GM19238 (cell line): ENCODE measurements at regions not wholly inside any gene's neighbourhood (a gene's known extent, or its start where the extent isn't known, plus 50 kb on each side); places are given as distances from the start of the nearest gene placed in this dataset.
A peak's percentile ranks its signal among the peaks of the same experiment; 100 is the strongest.

ENCODE experiments used
- DNase-seq: peaks from one replicate; pipeline ENCODE4 v3.0.0; 2011; ENCODE audit warnings: low spot score; ENCODE audit not compliant: insufficient read length

GRCh38 chr1:22315315-22316078 lies 136.2 kb upstream of the ZBTB40 start:
- no peak for DNase-seq

DNA sequence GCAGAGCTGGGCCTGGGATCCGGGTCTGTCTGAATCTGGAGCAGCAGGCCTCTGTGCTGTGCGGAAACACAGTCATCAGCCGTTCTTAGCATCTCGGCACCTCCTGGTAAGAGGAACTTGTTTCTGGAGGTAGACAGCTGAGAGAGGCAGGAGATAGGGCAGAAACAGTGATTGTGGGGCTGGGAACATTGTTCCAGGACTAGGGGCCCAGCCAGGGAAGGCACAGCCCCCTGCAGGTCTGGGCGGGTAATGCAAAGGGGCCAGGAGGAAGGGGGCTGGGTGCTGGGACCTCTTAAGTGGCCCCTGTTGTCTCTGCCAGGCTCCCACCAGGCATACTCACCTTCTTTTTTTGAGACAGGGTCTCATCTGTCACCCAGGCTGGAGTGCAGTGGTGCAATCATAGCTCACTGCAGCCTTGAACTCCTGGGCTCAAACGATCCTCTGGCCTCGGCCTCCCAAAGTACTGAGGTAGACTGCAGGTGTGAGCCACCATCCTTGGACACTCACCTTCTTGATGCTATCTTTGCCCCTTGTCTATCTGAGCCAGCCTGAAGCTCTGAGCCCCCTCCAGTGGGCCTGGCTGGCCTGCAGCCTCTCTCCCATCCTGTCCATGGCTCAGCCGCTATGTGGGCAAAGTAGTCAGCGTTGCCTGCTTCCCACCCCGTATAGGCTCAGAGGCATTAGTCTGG lies 134.3 kb upstream of the ZBTB40 start:
- DNase-seq: peak; percentile 47

DNA sequence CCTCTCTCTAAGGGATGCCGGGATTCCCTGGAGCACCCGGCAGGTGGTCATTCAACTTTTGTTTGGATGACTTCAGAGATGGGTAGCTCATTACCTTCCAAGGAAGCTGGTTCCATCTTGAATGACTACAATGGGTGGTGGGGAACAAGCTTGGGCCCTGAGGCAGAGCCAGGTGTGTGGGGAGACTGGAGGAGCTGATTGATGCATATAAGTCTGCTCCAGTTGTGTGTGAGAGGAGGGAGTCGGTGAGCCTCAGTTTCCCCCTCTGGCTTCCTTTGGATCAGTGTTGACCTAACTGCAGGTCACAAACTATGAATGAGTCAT lies 133.8 kb upstream of the ZBTB40 start:
- DNase-seq: no peak

DNA sequence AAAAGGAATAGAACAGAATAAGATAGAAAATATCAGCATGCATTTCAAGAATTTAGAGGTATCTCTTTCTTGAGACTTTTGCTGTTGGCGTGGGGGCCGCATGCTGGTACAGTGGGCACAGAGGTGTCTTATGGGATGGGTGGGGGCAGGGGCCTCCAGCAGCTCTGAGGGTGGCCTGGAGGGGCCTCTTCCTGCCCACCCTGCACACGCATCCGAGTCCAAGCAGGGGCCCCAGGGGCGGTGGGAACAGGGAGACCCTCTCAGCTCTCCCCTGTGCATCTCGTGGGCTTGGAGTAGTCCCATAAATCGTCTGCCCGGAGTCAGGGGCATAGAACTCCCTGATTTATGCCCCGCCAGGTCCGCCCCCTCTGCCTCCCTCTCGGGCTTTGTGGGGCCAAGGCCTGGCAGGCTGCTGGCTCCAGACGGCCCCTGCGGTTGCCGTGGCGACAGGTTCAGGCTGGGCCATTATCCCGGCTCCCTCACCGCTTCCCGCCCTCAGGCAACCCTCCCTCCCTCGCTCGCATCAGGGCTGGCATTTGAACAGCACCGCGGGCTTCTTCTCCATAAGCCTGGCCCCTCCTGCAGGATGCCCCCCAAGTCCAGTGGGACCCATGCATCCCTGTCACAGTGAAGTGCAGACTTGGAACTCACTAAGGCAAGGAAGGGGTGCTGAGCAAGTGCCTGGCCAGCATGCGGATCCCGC lies 133.2 kb upstream of the ZBTB40 start:
- DNase-seq: no peak

DNA sequence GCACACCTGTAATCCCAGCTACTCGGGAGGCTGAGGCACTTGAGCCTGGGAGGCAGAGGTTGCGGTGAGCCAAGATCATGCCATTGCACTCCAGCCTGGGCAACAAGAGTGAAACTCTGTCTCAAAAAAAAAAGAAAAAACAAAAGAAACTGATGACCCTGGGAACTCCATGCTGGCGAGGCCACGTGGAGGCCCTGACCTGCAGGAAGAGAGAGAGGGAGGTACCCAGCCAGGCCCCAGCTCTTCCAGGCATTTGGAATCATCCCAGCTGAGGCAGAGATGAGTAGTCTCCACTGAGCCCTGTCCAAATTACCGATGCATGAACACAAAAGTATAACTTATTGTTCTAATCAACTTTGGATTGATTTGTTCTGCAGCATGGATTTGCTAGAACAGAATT lies 132.0 kb upstream of the ZBTB40 start:
- no peak for DNase-seq

GRCh38 chr1:22320587-22321344 lies 130.9 kb upstream of the ZBTB40 start:
- DNase-seq: no peak

GRCh38 chr1:22321917-22322316 lies 129.7 kb upstream of the ZBTB40 start:
- DNase-seq: no peak

GRCh38 chr1:22323141-22323845 lies 128.4 kb upstream of the ZBTB40 start:
- DNase-seq: no peak

DNA sequence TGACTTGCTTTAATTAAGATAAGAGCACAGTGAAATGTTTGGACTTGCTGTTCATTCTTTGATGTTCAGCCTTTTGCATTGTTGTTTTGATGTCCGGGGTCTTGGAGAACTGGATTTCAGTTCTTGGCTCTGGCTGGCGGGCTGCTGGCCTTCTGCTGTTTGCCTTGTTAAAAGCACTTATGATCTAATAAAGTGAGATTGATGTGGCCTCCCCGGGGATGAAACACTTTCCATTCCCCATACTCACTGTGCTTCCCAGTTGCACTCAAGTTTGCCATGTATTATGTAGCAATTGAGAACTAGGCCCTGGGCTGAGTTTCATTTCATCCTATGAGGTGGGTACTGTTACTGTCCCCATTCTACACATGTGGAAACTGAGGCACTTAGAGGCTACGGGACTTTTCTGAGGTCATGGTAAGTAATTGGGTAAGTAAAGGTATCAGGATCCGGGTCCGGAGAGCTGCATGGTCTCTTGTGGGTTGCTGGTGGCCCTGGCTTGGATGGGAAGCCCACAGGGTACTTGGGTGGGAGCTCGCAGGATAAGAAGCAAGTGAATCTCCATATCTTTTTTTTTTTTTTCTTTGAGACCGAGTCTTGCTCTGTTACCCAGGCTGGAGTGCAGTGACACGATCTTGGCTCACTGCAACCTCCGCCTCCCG lies 127.7 kb upstream of the ZBTB40 start:
- DNase-seq: no peak

GRCh38 chr1:22325531-22326371 lies 125.9 kb upstream of the ZBTB40 start:
- DNase-seq: no peak

GRCh38 chr1:22326372-22326915 lies 125.2 kb upstream of the ZBTB40 start:
- no peak for DNase-seq

DNA sequence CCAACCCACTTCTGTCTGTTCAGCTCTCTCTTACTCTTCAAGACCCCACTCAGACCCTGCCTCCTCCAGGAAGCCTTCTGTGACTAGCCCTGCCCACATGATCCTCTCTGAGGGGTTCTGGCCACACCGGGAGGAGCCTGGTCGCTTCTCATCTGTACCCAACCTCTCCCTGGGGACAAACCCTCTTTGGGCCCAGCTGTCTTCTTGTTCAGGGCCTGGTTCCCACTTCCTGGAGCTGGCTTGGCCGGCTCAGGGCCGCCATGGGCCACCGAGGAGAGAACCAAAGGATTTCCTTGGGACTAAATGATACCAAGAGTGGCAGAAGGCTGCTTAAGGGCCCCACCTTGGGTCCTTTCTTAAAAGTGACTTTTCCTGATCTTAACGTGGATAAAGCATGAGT lies 124.7 kb upstream of the ZBTB40 start:
- DNase-seq: no peak

DNA sequence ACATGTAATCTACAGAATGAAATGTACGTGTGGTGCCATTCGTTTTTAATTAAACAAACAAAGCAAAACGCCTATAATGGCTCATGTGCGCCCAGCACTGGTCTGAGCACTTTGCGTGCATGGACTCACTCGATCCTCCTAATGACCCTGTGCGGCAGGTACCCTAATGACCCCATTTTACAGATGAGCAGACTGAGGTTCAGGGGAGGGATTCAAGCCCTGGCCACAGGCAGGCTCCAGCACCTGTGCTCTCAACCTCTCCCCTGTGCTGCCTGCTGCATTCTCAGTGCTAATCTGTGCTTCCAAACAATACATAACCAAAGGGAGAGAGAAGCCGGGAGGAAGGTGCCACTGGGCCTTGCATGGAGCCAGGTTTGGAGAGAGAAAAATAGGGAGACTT lies 124.2 kb upstream of the ZBTB40 start:
- no peak for DNase-seq

GRCh38 chr1:22328331-22329147 lies 123.1 kb upstream of the ZBTB40 start:
- no peak for DNase-seq

DNA sequence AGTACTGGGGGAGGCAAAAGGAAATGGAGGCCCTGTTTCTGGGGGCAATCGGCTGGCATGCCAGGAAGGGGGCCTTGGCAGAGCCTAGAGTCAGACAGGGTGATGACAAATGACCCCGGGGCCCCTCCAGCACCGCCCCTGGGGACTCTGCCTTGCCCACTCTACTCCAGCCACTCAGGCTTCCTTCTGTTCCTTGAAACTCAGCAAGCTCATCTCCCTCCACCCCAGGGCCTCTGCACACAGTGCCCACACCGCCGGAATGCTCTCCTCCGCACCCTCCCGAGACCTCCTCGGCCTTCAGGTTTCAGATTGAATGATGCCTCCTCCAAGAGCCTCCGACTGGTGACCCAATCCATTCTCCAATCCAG lies 122.5 kb upstream of the ZBTB40 start:
- no peak for DNase-seq

GRCh38 chr1:22330092-22330759 lies 121.4 kb upstream of the ZBTB40 start:
- no peak for DNase-seq

- no peak for DNase-seq
Observed at GRCh38 chr1:22330760-22331119, 120.9 kb upstream of the ZBTB40 start.
